ENCODE measurements at regions not wholly inside any gene's neighbourhood (a gene's known extent, or its start where the extent isn't known, plus 50 kb on each side); places are given as distances from the start of the nearest gene placed in this dataset.

DNA sequence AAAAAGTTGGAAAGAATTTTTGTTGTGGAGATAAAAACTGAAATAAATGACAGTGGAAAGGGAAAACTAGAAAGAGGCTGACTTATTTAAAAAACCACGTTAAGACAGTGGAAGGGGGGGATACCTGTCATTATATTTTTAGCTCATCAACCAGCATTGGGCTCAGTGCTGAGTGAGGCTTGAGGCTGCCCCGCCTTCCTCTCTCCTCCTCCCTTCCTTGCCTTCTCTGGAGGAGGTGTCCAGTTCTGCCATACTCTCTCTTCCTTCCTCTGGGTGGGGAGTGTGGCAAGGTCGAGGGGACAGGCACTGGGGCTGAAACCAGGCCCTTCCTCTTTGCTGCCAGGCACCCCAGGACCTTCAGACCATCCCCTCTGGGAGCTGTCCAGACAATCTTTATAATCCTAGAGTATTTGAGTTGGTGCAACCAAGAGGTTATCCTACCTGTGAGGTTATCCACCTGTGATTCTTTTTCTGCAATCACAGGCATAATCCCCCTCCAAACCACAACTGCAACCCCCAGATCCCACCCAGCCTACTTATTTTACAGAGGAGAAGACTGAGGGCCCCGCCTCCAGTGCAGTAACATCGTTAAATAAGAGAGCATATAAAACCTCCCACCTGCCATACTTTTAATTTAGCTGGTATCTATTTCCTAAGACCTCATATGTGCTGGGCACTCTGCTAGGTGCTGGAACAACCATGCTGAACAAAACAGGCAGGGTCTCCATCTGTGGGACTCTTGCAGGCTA is 578.5 kb downstream of the BUD13 start:
- H3K4me1 ChIP-seq (ENCODE audit: control insufficient read depth, low read length), result no peaks in the 10 kb centered on the region
- H3K36me3 ChIP-seq (ENCODE audit: control insufficient read depth, low read length), result no peaks in the 10 kb centered on the region
- no peaks in the 10 kb centered on the region for H3K27me3 ChIP-seq (ENCODE audit: control insufficient read depth, low read length)
- no peaks in the 10 kb centered on the region for H4K20me1 ChIP-seq (ENCODE audit: control insufficient read depth, insufficient read depth, low read depth, low read length)
- H3F3A ChIP-seq (ENCODE audit: control insufficient read depth, insufficient read depth), result no peaks in the 10 kb centered on the region
- no peaks in the 10 kb centered on the region for H3K9me3 ChIP-seq (ENCODE audit: control insufficient read depth, insufficient read depth, low read length)
- H3K4me3 ChIP-seq (ENCODE audit: low read length), result no peak overlapping the region
- TF ChIP-seq, protein P1, sequence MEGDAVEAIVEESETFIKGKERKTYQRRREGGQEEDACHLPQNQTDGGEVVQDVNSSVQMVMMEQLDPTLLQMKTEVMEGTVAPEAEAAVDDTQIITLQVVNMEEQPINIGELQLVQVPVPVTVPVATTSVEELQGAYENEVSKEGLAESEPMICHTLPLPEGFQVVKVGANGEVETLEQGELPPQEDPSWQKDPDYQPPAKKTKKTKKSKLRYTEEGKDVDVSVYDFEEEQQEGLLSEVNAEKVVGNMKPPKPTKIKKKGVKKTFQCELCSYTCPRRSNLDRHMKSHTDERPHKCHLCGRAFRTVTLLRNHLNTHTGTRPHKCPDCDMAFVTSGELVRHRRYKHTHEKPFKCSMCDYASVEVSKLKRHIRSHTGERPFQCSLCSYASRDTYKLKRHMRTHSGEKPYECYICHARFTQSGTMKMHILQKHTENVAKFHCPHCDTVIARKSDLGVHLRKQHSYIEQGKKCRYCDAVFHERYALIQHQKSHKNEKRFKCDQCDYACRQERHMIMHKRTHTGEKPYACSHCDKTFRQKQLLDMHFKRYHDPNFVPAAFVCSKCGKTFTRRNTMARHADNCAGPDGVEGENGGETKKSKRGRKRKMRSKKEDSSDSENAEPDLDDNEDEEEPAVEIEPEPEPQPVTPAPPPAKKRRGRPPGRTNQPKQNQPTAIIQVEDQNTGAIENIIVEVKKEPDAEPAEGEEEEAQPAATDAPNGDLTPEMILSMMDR (IDR thresholded peaks at IDR 0.05; ENCODE audit: low read depth, low read length, poor library complexity, severe bottlenecking), result no peak
- no peak for TF ChIP-seq EZH2phosphoT487 (IDR thresholded peaks at IDR 0.05; ENCODE audit: borderline replicate concordance, low read length)
- no peak overlapping the region for H3K27ac ChIP-seq (ENCODE audit: low read depth, low read length)
- H3K79me2 ChIP-seq (ENCODE audit: control insufficient read depth, low read length), result no peaks in the 10 kb centered on the region
- H3K4me2 ChIP-seq (ENCODE audit: low read length), result no peak overlapping the region
- no peaks in the 10 kb centered on the region for H3K9me2 ChIP-seq (replicated peaks; ENCODE audit: control insufficient read depth, low read length)

DNA sequence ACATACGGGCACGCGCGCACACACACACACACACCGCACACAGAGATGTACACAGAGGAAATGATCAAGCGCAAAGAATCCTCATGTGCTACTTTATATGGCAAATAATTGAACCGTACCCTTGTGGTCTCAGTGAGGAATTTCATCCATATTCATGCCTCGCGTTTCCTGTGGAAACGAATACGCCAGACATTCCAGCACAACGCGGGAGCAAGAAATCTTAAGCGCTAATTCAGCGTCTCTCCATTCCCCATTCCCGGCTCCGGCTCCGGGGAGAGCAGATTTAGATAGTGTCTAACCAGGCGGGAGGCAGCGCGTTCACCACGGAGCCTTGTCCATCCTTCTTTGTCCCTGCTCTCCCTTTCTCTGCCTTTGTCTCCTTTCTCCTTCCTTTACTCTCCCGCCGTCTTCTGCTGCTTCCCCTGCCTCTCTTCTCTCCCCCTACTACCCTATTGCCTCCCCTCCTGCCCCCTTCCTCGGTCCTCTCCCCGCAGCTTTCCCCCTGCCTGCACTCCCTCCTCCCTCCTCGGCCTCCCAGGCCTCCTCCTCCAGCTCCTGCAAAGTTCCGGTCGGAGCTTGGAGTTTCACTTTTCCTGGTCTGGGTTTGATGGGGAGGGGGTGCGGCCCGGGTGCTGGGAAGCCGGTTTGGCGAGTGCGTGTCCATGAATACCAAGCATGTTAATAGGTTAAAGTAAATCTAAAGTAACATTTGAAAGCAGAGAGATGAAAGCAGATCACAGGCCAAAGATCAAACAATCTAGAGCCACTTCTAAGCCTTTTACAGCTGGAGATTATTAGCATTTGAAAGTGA is 579.3 kb downstream of the BUD13 start:
- Histone ChIP-seq H4K20me1 (ENCODE audit: control insufficient read depth, insufficient read depth, low read depth, low read length) (no peaks in the 10 kb centered on the region), H3K4me1 (ENCODE audit: control insufficient read depth, low read length) (no peaks in the 10 kb centered on the region), H3K4me2 (ENCODE audit: low read length) (no peak overlapping the region), H3K27ac (ENCODE audit: low read depth, low read length) (no peak overlapping the region), H3K9me3 (ENCODE audit: control insufficient read depth, insufficient read depth, low read length) (no peaks in the 10 kb centered on the region), H3K4me3 (ENCODE audit: low read length) (no peak overlapping the region), H3K79me2 (ENCODE audit: control insufficient read depth, low read length) (no peaks in the 10 kb centered on the region), H3K27me3 (ENCODE audit: control insufficient read depth, low read length) (no peaks in the 10 kb centered on the region), H3F3A (ENCODE audit: control insufficient read depth, insufficient read depth) (no peaks in the 10 kb centered on the region), H3K36me3 (ENCODE audit: control insufficient read depth, low read length) (no peaks in the 10 kb centered on the region), H3K9me2 (replicated peaks; ENCODE audit: control insufficient read depth, low read length) (no peaks in the 10 kb centered on the region)
- TF ChIP-seq, protein P1 (IDR thresholded peaks at IDR 0.05; ENCODE audit: low read depth, low read length, poor library complexity, severe bottlenecking), result no peak
- no peak for TF ChIP-seq EZH2phosphoT487 (IDR thresholded peaks at IDR 0.05; ENCODE audit: borderline replicate concordance, low read length)

DNA sequence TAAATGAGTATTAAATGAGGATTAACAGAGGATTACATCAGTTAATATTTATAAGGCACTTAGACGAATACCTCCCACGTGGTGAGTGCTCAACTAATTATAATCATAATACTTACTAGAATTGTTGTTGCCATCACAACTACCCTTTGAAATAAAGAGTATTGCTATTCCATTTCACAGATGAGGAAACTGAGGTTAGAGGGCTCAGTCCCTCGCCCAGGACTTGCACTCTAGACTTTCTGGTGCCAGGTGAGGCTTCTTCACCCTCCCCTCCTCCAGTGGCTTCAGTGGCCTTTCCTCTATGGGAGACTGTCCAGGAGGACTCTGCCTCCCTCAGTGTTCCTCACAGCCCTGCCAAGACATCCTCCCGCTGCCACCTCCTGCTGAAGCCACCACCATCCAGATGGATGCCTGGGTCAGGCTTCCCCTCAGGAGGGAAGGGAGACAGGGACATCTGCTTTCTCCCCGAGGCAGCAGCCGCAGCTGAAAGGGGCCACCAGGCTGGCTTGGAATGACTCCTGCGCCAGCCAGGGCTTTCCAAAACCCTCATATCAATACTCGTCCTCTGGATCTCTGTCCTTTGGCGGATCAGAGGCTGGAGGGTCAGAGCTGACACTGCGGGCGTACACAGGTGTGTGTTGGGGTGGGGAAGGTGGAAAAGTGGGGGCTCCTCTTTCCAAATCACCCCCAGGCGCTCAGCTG is 580.1 kb downstream of the BUD13 start:
- no peaks in the 10 kb centered on the region for H4K20me1 ChIP-seq (ENCODE audit: control insufficient read depth, insufficient read depth, low read depth, low read length)
- H3K79me2 ChIP-seq (ENCODE audit: control insufficient read depth, low read length), result no peaks in the 10 kb centered on the region
- no peak overlapping the region for H3K4me2 ChIP-seq (ENCODE audit: low read length)
- no peak overlapping the region for H3K27ac ChIP-seq (ENCODE audit: low read depth, low read length)
- no peaks in the 10 kb centered on the region for H3K27me3 ChIP-seq (ENCODE audit: control insufficient read depth, low read length)
- no peak for TF ChIP-seq EZH2phosphoT487 (IDR thresholded peaks at IDR 0.05; ENCODE audit: borderline replicate concordance, low read length)
- no peak overlapping the region for H3K4me3 ChIP-seq (ENCODE audit: low read length)
- H3F3A ChIP-seq (ENCODE audit: control insufficient read depth, insufficient read depth), result no peaks in the 10 kb centered on the region
- no peaks in the 10 kb centered on the region for H3K9me2 ChIP-seq (replicated peaks; ENCODE audit: control insufficient read depth, low read length)
- H3K9me3 ChIP-seq (ENCODE audit: control insufficient read depth, insufficient read depth, low read length), result no peaks in the 10 kb centered on the region
- H3K4me1 ChIP-seq (ENCODE audit: control insufficient read depth, low read length), result no peaks in the 10 kb centered on the region
- H3K36me3 ChIP-seq (ENCODE audit: control insufficient read depth, low read length), result no peaks in the 10 kb centered on the region

All from DOHH2 (cell line).